ENCODE measurements at regions not wholly inside any gene's neighbourhood (a gene's known extent, or its start where the extent isn't known, plus 50 kb on each side); places are given as distances from the start of the nearest gene placed in this dataset.
"Not testable (repeated sequence)": the region's sequence is repeated elsewhere in the genome, so short reads cannot be mapped to it uniquely, and the experiment has no call there.

DNA sequence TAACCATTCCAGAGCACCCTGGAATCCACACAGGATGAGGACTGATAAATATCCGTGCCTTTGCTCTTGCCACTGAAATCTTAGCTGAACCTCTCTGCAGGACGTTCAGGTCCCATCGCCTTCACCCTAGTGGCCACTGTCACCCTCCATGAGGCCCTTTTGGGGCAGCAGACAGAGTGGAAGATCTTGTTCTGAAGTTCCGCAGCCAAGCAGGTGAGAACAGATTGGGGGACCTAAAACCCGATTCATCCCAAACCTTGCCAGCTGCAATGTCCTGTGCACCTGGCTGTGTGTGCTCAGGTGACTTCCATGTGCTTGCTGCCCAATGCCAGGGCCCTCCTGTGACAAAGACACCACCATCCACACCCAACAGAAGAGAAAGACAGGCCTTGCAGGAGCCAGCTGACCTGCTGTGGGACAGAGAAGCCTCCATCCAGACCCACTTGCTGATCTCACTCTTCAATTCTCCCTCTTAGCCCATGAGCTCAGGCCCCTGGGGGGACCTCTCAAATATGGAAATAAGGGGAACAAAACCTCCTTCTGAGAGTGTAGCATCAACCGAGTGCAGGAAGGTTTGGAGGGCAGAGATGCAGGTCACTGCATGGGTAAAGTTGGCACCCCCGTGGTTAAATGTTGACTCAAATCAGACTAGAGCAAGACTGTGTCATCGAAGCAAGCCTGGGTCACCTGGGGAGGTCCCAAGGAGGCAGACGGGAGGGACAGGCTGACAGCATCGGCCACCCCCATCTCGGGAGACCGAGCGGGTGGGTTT is 308.7 kb upstream of the DIO3 start:
- no peak for DNase-seq

DNA sequence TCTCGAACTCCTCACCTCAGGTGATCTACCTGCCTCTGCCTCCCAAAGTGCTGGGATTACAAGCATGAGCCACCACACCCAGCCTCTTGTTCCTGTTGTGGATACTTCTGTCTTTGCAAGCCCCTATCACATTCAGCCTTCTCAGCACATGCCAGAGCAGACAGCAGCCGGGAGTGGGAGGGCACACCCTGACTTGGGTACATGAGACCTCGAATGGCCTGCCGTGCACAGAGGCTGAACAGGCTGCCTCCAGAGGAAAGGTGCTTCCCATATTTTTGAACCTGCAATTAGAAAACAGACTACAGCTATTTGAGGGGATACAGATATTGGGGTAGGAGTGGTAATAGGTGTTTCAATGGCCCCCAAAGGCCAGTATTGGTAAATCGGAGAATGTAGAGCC is 307.3 kb upstream of the DIO3 start:
- no peak for DNase-seq

DNA sequence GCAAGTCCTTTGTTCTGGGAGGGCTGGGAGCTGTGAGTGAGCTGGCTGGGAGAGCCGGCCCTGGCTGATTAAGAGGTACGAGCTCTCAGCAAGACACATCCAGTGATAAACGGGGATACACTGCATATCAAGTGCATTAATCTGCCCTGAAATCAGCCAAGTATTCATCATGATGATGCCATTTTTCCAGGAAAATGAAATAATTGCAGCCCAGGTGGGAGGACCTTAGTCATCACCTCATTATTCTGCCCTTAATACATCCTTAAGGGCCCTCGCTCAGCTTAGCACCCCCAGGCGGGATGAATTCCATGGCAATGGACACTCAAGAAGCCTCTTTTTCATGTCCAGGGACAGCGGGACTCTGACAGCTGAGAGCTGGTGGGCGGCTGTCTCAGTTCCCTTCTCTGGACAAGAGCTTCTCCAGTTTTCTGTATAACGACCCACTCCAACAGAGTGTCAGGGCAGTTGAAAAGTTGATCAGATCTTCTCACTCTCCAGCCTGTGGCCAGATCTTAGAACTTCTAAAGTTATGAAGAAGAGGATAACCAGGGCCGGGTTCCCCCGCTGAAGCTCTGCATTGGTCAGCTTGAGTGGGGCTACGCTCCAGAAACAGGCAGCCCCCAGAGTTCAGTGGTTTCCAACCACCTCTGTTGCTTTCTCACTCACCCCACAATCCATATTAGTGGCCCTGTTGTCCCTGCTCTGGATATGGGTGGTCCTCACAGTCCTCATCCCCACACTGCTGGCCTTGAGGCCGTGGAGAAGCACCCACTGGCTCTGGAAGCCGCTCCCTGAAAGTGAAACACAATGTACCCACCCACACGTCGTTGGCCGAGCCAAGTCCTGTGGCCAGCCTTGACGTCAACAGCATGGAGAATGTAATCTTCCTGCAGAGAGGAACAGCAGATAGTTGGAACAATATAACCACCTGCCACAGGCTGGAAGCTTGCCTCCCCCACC is 306.2 kb upstream of the DIO3 start:
- no peak for DNase-seq

DNA sequence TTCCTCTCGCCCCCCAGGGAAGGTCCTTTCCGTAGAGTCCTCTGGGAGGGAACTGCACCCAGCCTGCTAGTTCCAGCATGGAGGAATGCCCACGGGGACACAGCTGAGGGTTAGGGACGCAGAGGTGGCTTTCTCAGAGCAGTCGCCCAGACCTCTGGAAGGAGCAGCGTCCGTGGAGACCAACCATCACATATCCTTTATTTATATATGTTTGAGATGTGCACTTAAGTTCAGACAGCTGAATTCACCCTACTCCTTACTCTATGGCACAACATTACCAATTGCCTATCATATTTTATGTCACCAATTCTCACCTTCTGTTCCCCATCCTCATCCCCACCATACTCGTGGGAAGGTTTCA is 305.6 kb upstream of the DIO3 start:
- DNase-seq, result no peak

DNA sequence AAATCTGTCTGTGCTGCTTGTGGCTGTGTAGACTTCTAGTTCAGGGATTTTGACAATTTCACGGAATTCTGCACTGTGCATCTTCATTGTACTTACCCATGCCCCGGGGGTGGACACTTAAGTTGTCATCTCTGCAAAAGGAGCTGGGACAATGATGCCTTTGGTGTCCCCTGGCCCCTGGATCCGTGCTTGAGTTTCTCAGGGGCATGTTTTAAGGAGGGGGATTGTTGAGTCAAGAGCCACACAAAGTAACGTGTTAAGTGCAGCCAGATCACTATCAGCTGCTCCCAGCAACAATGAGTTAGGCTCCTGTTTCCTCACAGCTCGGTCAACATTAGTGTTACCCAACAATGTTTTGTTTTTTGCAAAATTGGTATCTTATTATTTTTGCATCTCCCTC is 305.0 kb upstream of the DIO3 start:
- DNase-seq, result no peak

DNA sequence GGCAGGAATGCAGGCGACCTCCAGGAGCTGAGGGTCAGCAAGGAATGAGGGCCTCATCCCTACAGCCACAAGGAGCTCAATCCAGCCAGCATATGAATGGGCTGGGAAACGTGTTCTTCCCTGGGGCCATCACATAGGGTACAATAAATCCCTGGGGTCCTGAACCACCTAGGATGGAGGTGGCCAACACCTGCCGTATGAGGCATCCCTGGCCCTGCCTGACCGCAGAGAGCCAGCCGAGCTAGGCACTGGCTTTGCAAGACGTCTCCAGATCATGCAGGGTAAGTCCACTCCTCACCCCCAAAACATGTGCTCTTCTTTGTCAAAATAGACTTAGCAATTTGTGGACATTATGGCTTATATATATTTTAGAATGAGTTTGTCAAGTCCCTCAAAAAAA is 303.7 kb upstream of the DIO3 start:
- DNase-seq, result no peak

DNA sequence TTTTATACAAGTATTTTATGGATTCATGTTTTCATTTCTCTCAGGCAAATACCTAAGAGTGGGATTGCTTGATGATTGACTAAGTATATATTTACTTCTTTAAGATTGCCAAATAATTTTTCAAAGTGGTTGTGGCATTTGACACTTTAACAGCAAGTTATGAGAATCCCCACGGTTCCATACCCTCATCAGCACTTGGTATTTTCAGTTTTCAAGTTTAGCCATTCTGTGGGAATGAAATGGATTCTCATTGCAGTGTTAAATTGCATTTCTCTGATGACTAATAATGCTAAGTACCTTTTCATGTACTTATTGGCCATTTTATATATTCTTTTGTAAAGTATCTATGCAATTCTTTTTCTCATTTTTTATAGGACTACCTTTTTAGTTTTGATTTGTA is 301.5 kb upstream of the DIO3 start:
- DNase-seq, result no peak

DNA sequence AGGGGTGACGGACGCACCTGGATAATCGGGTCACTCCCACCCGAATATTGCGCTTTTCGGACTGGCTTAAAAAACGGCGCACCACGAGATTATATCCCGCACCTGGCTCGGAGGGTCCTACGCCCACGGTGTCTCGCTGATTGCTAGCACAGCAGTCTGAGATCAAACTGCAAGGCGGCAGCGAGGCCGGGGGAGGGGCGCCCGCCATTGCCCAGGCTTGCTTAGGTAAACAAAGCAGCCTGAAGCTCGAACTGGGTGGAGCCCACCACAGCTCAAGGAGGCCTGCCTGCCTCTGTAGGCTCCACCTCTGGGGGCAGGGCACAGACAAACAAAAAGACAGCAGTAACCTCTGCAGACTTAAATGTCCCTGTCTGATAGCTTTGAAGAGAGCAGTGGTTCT is 294.9 kb upstream of the DIO3 start:
- not testable (repeated sequence) for DNase-seq

DNA sequence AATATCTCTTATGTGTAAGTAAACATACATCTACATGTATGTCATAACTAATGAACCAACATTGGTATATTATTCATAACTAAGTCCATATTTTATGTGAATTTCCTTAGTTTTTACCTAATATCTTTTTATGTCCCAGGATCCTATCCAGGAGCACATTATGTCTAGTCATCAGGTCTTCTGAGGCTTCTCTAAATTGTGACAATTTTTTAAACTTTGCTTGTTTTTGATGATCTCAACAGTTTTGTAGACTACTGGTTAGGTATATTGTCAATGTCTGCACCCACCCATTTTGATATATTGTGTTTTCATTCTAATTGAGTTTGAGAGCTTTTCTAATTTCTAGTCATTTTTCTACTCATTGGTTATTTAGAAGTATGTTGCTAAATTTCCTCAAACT is 288.2 kb upstream of the DIO3 start:
- no peak for DNase-seq

DNA sequence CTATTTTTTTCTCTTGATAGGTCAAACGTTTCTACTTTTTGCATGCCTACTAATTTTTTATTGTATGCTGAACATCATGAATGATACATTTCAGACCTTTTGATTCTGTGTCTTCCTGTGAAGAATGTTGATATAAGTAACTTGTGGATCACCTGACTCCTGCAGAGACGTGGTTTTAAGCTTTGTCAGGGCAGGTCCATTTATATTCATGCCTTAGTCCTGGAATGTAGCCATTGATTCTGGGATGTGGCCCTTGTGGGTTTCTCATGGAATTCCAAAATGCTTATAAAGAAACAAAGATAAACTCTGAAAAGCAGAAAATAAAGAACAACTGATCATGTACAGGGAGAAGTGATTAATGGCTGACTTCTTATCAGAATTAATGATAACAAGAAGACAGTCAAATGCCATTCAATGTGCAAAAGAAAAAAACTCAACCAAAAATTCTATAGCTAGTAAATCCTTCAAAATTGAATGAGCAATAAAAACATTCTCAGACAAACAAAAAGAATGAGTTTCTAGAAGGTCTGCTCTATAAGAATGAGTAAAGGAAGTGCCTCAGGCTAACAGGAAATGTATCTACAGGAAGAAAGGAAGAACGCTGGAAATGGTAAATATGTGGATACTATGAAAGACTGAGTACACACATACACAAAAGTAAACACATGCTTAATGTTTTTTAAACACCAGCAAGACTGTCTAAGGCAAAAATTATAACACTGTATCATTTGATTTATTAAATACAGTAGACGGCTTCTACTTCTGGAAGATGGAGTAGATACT is 284.8 kb upstream of the DIO3 start:
- no peak for DNase-seq

DNA sequence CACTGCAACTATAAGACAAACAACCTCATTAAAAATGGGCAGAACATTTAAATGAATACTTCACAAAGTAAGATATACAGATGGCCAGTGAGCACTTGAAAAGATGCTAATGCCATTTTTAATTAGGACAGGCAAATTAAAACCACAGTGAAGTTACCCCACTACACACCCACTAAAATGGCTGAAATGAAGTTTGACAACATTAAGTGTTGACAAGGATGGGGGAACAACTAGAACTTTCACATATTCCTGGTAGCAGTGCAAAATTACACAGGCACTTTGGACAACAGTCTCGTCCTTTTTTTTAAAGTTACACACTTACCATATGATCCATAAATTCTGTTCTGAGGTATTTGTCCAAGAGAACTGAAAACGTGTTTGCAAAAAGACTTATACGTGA is 278.9 kb upstream of the DIO3 start:
- no peak for DNase-seq

DNA sequence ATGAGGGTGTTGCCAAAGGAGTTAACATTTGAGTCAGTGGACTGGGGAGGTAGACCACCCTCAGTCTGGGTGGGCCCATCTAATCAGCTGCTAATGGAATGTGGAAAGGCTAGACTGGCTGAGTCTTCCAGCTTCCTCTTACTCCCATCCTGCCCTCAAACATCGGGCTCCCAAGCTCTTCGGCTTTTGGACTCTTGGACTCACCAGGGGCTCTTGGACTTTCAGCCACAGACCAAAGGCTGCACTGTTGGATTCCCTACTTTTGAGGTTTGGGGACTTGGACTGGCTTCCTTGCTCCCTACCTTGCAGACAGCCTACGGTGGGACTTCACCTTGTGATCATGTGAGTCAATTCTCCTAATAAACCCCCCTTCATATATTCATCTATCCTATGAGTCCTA is 276.6 kb upstream of the DIO3 start:
- no peak for DNase-seq

DNA sequence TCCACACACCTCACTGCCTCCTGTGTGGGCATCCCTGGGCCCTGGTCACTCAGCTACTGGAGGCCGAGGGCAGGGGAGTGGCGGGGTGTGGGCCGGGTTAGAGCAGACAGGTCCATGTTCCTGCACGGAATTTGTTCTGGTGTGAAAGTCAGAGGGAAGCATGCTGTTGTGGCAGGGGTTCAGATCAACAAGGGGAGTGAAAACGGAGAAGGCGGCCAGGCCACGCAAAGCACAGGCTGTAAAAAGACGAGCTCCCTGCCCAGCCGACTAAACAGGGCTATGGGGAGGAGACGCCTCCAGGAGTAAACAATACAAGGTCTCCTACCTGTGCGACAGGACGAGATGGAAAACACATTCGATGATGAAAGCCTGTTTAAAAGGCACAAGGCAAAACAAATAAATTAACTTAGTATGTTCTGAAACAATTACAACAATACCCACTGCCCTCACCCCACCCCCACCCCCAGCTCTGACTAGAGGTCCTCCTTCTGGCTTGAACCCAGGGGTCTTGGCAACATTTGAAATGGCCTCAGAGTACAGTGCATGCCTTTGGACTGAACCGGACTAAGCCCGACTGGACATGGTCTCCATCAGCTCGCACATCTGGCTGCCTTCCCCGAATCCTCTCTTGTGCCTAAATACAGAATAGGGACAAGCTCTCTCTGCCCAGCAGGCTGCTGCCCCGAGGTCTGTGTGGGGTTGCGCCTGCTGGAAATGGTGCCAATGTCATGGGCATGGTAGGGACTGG is 274.9 kb upstream of the DIO3 start:
- no peak for DNase-seq

DNA sequence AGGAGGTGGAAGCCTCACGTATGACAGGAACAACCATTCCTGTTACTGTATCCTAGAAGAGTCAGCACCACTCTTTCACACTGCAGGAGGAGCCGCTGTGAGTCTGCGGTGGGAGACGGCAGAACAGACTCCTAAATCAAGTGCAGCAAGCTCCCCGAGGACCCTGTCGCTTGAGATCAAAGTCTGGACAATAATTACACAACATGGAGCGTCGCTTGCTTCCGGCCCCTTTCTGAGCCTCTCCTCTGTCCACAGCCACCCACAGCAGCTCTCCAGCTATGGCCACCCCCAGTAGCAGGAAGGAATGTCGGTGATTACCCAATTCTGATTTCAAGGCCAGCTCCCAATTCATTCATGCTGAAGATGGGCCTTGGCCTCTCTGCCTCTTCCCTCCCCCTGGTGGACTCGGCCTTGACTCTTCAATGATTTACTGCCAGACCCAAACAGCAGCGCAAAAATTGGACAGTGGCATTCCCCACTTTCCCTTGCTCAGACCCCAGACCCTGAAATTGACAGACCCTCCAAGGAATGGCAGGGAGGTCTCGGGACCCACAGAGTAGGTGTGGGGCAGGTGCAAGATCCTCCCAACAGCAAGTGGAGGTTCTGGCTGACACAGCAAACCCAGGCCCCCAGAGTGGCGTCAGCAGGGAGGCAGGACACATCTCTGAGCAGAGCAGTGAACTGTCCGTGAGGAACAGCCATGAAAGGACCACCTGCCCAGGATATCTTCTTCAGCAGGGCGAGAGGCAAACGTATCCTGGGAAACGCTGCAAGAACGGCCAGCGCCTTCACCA is 272.7 kb upstream of the DIO3 start:
- DNase-seq, result no peak

DNA sequence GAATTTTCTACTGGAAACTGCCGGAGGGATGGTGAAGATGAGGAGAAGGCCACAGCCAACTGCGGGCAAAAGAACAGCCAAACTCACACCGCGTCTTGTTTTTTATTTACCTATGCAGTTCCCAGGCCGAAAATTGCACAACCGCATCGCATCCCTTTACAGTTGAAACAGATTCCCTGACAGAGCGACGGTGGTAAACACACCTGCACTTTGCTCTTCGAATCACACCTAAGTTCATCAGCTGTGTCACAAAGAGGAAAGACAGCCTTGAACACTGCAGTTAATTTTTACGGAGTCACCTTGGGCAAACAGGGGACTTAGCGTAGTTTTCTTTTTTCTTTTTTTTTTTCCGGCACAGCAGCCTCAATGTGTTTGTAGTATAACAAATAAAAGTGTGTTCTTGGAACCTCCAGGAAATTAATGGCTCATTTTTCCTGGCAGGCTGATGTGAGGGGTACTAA is 272.0 kb upstream of the DIO3 start:
- no peak for DNase-seq

DNA sequence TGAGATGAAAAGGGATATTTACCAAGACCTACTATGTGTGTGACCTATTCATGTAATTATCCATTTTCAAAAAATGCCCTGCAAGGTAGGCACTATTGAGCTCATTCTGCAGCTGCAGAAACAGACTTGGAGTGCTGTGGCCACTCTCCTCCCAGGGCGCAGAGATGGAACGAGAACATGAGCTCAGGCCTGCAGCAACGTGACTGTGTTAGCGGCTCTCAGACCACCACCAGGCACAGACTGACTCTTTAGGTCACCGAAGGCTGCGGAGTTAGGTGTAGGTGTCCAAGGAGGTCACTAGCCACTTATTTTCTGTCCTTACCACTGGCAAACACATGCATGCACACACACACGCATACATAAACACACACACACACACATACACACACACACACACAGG is 271.4 kb upstream of the DIO3 start:
- no peak for DNase-seq

DNA sequence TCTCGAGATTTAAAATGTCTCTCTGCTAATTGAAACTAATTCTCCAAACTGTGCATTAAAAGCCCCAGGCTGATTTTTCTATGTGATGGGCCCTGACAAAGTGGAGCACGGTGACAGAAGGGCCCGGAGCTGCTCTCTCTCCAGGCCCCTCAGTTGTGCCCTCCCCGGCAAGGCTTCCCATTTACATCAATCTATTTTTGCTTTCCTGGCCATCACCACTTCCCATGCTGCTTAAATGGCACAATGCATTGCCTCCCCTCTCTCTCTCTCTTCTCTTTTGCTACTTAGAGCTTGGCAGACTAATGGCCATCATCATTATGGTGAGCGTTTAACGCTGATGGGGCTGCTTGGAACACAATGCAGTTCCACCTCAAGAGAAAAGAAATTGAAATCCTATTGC is 270.7 kb upstream of the DIO3 start:
- DNase-seq, result no peak

DNA sequence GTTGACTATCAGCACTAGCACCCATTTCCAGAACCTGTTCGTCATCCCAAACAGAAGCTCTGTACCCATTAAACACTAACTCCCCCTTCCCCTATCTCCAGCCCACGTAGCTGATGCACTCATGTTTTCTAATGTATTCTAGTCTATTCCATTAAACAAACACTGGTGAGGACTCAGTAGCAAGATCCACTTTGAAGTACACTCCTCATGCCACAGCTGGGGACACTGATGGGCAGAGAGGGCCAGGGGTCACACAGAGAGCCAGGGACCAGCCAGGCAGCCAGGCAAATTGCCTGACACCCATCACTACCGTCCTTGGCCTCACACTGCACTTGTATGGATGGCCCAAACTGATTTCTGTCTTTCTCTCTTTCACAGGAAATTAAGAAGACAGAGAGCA is 269.9 kb upstream of the DIO3 start:
- no peak for DNase-seq

DNA sequence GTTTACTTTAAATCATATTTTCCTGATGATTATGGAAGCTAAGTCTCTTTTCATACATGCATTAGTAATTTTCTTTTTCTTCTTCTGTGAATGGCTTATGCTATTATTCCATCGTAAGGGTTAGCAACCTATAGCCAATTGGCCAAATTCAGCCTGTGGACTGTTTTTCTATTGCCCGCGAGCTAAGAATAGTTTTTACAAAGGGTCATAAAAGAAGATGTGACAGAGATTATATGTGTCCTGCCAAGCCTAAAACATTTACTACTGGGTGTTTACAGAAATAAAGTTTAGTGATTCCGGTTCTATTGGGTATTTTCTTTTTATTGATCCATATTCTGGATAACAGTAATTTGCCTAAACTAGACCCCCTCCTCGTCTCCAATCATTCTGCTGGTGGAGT is 268.8 kb upstream of the DIO3 start:
- DNase-seq, result no peak

DNA sequence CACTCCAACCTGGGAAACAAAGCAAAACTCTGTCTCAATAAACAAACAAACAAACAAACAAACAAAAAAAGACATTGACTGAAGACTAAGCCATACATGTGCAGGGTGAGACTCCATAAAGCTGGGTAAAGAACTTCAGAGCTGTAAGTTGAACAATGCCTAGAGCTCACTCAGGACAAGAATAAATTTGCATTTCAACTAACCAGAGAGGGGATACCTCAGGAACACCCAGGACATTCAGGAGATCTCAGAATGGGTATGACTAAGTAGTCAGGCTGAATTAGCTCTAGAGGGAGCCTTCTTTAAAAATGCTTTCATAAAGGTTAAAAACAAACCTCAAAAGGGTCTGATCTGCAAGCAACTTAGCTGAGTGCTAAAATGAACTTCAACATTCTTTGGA is 267.7 kb upstream of the DIO3 start:
- DNase-seq, result no peak

DNA sequence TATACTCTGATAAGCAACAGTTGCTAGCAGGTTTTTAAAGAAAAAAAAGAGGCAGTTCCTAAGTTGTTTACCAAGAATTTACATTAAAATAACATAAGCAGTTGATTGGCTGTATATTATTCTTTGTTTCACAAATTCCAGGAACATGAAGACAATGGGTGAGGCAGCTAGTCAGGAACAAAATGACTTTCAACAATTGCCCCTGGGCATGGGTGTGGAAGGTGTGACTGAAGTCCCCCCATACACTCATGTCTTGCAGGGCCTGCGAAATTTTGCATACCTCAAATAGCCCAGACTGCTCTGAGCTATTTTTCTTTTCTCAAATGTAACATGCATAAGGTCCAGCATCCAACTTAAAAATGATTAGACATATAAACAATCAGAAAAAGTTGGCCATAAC is 267.2 kb upstream of the DIO3 start:
- DNase-seq, result no peak

DNA sequence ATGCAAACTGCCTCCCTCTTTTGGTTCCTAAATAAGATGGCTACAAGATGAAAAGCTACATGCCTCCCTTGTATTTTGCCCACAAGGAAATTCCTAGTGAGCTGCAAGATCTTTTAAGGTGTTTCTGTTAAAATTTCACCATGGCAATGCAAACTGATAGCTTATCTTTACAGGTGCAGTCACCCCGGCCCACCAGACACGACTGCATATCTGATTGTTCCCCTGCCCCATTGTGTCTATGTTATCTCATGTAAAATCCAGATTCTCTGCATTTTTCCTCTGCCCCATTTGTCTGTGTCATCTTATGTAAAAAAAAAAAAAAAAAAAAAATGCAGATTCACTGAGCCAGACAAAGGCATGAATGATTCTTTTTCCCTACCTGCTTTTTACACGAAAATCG is 261.5 kb upstream of the DIO3 start:
- not testable (repeated sequence) for DNase-seq

Measured in activated naive CD4-positive, alpha-beta T cell (primary cell).